ENCODE measurements at regions not wholly inside any gene's neighbourhood (a gene's known extent, or its start where the extent isn't known, plus 50 kb on each side); places are given as distances from the start of the nearest gene placed in this dataset.
A peak's percentile ranks its signal among the peaks of the same experiment; 100 is the strongest.

GRCh38 chr2:216320852-216321251, 51.4 kb downstream of the MARCHF4 start:
- DNase-seq (ENCODE audit: low spot score): no peak

- DNase-seq (ENCODE audit: low spot score): no peak
Measured at GRCh38 chr2:216319771-216320170, 52.5 kb downstream of the MARCHF4 start.

GRCh38 chr2:216318521-216318874, 53.8 kb downstream of the MARCHF4 start:
- DNase-seq (ENCODE audit: low spot score): no peak

DNA sequence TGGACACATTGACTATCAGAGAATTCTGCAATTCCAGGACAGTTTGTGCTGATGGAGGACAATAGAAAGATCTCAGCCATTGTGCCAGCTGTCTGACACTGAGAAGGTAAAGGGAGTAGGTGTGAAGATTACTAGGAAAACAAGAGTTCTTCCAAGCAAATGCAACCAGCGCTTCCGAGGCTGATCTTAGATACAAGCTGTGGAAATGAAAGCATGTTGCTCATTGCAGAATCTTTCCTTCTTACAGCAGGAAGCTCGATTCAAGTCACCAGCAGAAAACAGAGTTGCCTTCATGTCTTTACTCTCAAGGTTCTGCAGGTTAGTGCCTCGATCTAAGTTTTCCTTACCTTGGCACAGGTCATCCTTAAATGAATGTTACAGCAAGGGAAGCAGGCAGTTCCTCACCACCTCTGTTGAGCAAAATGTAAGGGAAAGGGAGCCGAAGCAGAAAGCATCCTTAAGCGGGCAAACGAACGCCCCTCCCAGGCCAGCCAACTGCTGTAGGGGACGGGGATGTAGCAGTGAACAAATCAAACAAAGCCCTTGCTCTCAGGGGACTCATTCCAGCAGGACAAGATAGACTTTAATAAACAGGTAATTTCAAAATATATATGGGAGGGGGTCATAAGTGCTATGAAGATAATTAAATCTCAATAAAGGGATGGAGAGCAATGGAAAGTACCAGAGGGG, 54.3 kb downstream of the MARCHF4 start:
- DNase-seq (ENCODE audit: low spot score): no peak

DNA sequence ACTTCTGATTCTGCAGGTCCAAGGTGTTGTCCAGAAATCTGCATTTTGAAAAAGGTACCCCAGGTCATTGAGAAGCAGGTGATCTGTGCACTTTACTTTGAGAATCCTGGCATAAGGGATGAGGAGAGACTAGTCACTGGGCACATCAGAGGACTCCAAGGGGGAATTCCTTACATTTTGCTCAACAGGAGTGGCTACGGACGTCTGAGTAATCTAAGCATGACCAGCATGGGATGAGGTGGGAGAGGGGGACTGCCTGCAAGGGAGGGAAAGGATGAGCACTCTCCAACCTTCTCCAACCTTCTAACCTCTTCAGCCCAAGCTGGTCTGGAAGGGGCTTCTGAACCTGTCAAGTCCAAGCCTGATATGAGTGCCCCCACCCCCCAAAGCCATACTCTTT, 55.5 kb downstream of the MARCHF4 start:
- DNase-seq (ENCODE audit: low spot score): no peak

GRCh38 chr2:216315802-216316603, 56.3 kb downstream of the MARCHF4 start:
- peak; percentile 54 for DNase-seq (ENCODE audit: low spot score)

- no peak for DNase-seq (ENCODE audit: low spot score)
Measured at GRCh38 chr2:216312441-216312840, 59.8 kb downstream of the MARCHF4 start.

- DNase-seq (ENCODE audit: low spot score): no peak
Measured at GRCh38 chr2:216308576-216308975, 63.7 kb downstream of the MARCHF4 start.

- no peak for DNase-seq (ENCODE audit: low spot score)
Measured at GRCh38 chr2:216307496-216307895, 64.8 kb downstream of the MARCHF4 start.

- DNase-seq (ENCODE audit: low spot score): no peak
Measured at GRCh38 chr2:216306868-216307267, 65.4 kb downstream of the MARCHF4 start.

DNA sequence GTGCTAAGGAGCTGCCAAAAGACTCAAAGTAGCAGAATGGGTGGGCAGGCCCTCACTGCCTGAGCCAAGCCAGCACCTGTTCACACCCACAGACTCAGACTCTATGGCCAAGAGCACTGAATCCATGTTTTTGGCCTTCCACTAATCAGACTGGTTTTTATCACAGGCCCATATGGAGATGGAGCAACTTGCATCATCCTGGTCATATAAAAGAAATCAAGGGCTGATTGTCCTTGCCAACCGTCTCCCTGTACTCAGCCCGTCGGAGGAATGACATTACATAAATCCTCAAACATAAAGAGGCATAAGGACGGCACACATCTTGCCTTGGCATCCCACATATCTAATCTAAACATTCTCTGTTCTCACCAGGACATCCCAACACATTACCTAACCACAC, 66.7 kb downstream of the MARCHF4 start:
- DNase-seq (ENCODE audit: low spot score): no peak

DNA sequence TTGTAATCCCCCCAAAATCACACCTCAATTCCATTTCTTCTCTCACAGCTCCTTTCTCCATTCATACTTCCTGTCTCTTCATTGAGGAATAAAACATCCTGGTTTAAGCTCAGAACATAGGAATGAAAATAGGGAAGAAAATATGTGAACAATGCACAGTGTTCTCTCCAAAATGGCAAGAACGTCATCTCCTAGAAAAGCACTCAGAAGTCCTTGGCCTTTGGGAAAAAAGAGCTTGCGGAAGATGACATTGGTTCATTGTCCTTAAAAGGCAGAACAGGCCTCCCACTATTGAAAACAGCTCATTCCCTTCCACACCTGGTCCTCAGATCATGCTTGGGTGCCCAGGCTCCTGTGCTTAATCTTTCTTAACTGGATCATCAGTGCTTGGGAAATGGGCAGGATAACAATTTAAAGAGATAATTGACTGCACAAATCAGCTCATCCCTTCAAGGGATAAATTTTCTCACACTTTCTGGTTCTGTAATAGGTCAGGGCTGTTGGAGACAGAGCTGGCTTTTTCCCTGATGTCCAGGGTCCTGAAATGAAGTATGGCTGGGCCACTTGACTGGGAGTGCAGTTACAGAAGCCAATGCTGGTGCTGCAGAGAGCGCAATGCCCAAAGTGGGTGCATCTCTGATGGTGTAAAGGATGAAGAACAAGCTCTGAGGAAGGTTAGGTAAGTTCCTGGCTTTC, 69.2 kb downstream of the MARCHF4 start:
- DNase-seq (ENCODE audit: low spot score): no peak

DNA sequence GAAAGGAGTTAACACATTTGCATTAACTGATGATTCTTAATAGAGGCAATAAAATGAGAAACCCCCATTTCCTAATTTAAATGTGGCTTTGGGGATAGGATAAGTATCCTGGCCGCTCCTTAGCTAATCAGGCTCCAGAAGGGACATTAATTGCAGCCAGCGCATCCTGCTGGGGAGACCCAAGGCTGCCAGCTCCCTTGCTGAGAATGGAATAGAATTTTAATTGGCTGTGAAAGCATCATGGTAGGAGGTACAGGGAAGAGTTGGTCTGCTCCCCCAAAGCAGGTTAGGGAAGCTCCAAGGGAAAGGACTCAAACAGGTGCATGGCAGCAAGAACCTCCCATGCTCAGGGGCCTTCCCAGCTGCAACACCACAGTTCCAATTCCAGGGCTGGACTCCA, 71.4 kb downstream of the MARCHF4 start:
- no peak for DNase-seq (ENCODE audit: low spot score)

GRCh38 chr2:216299588-216299987, 72.7 kb downstream of the MARCHF4 start:
- no peak for DNase-seq (ENCODE audit: low spot score)

GRCh38 chr2:216298719-216299495, 73.4 kb downstream of the MARCHF4 start:
- DNase-seq (ENCODE audit: low spot score): no peak

- DNase-seq (ENCODE audit: low spot score): no peak
Measured at GRCh38 chr2:216296856-216297255, 75.4 kb downstream of the MARCHF4 start.

- no peak for DNase-seq (ENCODE audit: low spot score)
Measured at GRCh38 chr2:216294305-216294704, 78.0 kb downstream of the MARCHF4 start.

DNA sequence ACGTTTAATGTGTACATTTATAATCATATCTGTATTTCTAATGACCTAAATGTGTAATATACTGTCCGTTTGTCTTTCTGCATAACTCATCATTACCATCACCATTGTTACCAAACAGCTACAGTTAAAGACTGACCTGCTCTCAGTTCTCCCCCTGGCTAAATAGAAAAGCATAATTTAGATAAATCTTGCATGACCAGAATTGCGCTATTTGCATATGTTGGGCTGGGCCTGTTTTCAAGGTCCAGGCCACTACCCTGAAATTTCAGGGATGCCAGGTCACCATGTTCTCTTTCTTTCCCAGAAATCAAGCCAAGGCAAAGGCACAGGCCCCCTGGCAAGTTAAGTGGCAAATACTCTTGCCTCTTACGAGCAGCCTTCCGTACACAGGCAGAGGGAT, 78.4 kb downstream of the MARCHF4 start:
- DNase-seq (ENCODE audit: low spot score): no peak

GRCh38 chr2:216292886-216293301, 79.4 kb downstream of the MARCHF4 start:
- DNase-seq (ENCODE audit: low spot score): peak; percentile 41

- DNase-seq (ENCODE audit: low spot score): no peak
Measured at GRCh38 chr2:216292475-216292874, 79.8 kb downstream of the MARCHF4 start.

DNA sequence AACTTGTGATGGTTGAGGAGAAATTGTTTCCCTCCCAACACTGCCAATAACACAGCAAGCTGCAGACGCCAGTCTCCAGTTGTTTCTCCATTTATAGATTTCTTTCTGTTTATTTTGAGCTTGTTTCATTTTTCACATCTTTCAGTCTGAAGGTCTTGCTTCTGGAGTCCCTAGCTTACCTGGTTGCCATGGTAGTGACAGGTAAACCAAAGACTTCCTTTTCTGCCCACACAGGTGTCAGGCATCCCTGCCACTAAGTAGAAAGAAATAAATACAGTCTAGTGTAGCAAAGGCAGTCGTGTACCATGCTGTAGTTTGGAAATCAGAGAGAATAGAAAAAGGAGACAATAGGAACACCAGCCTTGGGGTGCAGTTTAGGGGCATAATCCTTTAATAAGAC, 82.8 kb downstream of the MARCHF4 start:
- DNase-seq (ENCODE audit: low spot score): no peak

DNA sequence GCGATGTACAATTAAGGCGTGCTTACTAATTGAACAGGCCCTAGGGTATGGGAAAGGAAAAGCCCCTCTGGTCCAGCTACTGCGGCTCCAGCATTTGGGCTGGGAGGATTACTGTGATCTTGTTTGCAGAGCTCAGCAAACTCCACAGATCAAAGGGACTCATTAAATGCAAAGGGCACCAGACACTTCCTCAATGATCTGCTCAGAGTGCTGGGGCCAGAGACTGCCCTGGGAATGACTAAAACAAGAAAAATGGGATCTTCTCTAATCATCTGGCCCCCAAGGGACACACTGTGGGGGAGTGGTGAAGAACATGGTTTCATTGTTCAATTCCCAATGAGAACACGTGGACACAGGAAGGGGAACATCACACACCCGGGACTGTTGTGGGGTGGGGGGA, 85.0 kb downstream of the MARCHF4 start:
- DNase-seq (ENCODE audit: low spot score): no peak
